GM18868 (cell line): ENCODE measurements at regions not wholly inside any gene's neighbourhood (a gene's known extent, or its start where the extent isn't known, plus 50 kb on each side); places are given as distances from the start of the nearest gene placed in this dataset.

Experiments
- ATAC-seq: cut with Tn5 transposase; IDR thresholded peaks from one replicate; pipeline ENCODE4 v1.9.1; 2021; ENCODE audit warnings: mild to moderate bottlenecking, moderate library complexity; ENCODE audit not compliant: unreplicated experiment

DNA sequence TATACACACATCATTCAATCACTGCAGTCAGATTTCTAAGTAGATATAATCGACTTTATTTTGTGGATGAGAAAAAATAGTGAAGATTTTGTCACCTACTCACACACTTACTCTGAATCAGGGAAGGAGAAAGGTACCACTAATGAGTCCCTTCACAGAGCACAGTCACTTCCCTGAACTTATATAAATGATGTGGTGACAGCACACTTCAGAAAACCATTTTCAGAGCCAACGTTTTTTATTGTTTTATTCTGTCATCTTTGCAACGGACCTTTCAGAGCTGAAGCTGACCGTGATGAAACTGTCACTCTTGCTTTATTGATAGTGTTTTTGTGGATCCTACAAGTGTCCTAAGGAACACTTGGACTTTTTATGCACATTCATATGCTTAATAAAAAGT is 956.6 kb downstream of the SQOR start:
- ATAC-seq = no peak

DNA sequence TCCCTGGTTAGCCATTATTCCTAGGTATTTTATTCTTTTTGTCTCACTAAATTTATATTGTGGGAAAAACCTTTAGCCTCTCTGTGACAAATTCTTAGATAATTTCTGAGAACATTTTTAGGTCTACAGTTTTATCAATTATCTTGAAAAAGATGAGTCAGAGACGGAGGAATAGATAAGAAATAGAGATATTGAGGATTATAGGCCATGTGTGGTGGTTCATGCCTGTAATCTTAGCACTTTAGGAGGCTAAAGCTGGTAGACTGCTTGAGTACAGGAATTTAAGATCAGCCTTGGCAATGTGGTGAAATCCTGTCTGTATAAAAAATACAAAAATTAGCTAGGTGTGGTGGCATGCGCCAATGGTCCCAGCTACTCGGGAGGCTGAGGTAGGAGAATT is 960.2 kb downstream of the SQOR start:
- ATAC-seq = no peak

DNA sequence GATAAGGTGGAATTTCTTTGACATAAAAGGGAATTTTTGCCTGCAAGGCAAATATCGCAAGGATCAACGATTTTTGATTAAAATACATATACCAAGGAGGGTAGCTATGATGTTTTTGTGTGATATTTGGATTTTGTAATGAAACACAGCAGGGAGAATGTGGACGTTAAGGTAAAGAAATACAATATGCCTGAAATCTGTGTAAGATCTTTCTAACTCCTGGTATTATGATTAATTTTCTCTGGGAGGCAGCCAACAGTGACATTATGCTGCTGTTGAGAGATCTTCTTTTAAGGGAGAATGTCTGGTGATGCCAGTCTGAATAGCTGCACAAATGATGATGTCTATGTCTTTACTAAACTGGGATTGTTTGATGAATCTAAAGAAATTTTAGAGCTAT is 972.2 kb downstream of the SQOR start:
- ATAC-seq = no peak

GRCh38 chr15:46616033-46616432 is 981.2 kb downstream of the SQOR start:
- no peak for ATAC-seq

DNA sequence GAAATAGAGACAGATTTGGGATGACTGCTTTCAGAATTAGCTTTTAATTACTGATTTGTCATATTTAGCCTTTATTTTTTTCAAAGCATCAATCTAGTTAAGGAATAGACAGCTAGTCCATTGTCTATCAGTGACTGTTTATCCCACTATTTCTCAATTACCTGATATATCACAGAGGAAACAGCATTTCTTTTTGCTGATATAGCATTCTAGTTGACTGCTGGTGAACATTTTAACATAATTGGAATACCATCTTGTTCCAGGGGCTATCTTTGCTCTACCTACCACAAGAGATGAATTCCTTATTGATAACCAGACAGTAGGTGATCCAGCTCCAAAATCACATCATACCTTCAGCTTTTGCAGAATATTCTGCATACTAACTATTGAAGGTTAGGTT is 982.7 kb downstream of the SQOR start:
- ATAC-seq = no peak

DNA sequence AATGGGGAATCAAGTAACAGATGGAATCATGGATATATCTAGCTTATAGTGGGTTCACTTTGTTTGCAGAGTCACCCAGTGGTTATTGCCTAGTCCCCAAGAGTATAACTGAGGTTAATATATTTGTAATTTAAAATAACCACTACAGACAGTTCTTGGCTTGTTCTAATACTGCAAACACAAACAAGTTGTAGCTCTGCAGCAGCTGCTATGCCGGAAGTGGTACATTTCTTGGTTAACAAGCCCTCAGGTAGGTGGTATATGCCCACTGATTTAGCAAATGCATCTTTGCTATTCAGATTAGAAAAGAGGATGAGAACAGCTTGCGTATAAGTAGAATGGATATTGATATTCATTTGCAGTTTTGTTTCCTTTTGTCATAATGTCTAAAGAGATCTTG is 984.2 kb downstream of the SQOR start:
- ATAC-seq = no peak

GRCh38 chr15:46620392-46621013 is 985.7 kb downstream of the SQOR start:
- no peak for ATAC-seq

DNA sequence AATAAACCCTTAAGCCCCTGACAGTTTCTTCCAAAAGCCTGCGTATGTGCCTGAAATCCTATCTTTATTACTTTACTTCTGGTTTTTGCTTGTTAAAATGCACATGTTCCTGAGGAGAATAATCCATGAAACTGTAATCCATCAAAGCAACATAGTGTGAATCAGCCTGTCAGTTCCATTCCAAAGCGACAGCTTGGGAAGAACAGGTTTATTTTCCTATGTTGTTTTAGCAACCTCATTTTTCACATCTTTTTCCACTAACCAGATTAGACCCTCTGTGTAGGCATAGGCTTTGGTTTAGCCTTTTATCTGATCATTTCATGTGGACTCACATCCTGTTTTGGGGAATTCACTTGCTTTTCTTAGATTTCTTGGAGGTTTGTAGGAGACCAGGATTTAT is 988.0 kb downstream of the SQOR start:
- no peak for ATAC-seq

GRCh38 chr15:46636206-46636605 is 1001.4 kb downstream of the SQOR start:
- ATAC-seq = no peak

GRCh38 chr15:46644501-46645481 is 1010.0 kb downstream of the SQOR start:
- no peak for ATAC-seq

DNA sequence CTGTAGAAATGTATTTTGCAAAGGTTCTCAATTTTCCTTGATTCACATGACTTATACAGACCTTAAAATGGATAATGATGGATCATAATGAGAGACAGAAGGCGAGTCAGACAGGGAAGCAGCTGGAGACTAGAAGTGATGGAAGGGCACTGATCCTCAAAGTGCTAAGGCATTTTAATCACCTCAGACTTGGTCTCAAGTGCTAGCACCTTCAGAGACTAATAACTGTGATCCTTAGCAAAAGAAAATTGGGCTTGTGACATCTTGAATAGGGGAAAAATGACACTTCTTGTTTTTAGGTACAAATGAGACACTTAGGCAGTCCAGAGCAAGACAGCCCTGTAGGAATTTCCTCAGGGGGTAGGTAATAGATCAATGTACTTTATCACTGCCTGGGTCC is 1011.7 kb downstream of the SQOR start:
- no peak for ATAC-seq

- no peak for ATAC-seq
These were observed 1012.2 kb downstream of the SQOR start for GRCh38 chr15:46647046-46647445.

DNA sequence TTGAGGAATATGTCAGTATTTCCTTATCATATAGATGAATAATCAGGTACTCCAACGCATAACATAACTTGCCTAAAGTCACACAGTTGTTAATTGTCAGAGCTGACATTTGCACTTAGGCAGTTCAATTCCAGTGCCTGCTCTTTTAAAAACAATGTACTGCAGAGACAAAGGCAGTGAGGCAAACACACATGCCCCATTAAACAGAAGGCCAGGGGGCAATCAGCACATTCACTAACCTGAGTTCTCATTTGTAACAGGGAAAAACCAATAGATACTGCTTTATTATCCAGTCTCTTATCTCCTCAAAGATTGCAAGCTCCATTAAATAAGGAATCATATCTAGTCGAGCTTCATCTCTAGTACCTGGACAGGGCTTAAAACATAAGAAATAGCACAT is 1017.4 kb downstream of the SQOR start:
- ATAC-seq = no peak

DNA sequence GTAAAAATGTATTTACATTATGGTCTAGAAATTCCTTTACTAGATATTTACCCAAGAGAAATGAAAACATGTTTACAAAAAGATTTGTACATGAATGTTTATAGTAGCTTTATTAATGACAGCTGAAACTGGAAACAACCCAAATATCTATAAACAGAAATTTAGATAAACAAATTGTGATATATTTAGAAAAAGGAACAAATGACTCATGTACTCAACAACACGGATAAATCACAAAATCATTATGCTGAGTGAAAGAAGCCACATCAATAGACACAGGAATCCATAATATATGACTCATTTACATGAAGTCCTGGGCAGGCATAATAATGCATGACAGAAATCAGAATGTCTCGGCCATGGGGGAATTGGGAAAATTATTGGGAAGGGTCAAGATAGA is 1020.2 kb downstream of the SQOR start:
- no peak for ATAC-seq

DNA sequence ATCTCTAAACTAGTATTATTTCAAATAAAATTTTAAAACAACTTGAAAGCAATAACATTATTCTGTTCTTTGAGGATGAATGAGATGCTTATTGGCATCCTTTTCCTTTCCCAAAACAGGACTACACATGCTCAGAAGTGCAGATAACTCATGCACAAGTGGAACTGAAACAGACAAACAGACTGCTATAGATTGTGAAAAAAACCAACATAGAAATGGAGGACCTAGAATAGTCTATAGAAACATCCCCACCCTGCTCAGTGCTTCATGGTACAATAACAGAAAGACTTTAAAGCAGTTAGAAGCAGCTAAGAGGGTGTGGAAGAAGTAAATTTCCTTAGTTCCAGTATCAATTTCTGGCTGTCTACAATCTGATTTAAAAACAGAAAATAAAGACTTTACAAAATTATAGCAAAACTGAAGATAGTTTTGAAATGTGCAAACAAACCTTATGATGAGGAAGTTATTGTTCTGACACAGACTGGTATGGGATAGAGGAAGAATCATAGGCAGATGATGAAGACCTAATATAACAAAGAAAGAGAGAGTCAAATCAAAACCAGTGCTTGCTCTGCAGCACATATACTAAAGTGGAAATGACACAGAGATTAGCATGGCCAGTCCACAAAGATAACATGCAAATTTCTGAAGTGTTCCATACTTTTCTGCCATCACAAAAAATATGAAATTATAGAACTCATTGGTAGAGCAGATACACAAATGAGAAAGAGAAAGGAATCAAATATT is 1025.4 kb downstream of the SQOR start:
- peak; percentile 76 for ATAC-seq

DNA sequence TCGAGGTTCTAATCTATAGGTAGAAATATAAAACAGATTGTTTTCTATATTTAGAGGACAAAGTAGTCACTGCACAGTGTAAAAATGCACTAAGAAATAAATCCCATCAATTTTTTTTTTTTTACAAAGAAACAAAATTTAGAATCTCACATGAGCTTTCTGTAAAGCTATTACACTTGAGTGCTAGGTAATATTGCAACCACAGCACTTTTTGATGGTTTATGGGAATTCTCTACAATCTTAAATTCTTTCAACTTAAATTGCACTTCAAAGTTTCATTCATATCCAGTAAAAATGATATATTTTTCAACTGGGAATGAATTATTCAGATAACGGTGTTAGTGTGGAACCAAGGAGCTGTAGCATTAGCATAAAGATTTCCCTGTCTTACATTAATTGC is 1035.4 kb downstream of the SQOR start:
- no peak for ATAC-seq

DNA sequence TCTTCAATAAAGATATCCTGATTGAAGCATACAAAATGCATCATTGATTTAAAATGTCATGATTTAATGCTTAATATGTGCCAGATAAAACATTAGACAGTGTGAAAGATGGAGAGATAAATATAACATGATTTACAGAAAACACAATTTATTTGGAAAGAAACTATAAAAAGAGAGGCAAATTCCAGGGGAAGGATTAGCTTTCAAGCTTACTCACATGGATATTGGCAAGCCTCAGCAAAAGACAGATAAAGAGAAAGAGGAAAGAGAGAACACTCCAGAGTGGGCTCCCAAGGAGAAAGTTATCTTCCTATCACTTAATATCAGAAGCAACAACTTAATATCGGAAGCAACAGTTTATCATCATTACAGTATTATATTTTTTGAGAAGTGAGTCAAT is 1036.5 kb downstream of the SQOR start:
- no peak for ATAC-seq

DNA sequence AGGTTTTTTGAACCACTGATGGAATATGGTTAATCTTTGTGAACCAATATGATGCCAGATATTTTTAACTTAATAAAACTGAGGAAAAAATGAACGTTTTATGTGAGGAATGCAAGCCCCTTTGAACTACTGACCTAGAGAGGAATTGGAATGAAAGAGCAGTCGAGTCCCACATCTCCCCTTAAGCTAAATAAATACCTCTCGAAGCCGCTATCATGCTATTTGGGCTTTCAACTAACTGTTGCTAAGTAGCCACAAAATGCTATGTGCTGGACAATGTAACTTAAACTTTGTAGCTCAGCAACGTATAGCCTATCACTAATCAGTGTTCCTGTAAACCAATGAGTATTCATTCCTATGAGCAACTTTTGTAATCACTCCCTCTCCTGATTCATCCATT is 1037.2 kb downstream of the SQOR start:
- ATAC-seq = no peak

DNA sequence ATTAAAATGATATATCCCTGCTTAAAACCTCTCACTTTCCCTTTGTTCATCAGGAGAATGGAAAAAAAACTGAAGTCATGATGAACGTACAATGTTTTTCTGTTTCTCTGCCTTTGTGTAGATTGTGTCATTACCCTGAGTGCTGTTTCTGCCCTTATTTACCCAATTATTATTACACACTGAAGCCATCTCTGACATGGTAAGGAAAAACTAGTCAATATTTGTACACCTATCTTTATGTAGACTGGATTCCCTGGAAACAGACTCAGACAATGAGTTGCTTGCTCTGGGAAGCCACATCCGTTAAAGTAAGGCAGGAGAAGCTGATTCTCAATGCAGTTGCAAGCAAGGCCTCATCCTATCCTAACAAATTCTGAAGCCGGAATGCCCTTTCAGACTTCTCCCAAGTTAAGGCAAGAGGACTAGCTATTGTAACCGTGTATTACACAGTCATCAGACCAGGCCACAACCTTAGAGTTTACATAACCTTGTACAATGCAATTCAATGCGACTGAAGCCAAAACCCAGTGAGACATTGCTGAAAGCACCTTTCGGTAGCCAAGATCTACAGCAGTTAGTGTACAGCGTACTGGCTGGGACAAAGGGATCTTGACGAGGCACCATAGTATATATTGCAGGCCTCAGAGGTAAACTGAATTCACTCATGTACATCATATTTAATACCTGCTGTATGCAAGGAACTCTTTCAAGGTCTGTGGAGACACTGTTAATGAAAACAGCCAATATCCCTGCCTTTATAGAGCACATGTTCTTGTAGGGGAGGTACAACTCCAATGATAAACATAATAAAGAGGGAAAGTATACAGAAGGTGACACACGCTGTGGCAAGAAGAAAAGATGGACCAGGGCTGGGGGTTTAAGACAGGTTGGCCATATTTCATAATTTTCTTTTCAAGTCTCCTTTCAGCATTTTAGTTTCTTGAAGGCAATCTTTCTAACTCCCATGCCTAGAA is 1040.8 kb upstream of the SEMA6D start:
- no peak for ATAC-seq

DNA sequence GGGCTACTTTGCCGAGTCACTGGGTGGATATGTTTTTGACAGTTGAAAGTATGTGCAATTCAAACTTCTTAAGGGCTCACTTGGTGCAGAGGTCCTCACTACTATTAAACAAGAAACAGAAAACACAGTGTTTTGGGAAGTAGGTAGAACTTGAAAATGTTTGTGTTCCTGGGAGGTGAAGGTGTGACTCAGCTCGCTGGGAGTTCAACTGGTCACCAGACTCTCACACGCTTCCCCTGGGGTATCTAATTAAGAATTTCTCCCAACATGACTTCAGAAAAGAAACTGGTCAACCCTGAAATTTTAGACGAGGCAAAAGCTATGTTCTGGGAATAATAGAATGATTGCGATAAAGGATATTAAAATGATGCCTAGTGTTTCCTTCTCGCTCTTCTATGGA is 1039.8 kb upstream of the SEMA6D start:
- no peak for ATAC-seq

GRCh38 chr15:46681901-46682300 is 1035.4 kb upstream of the SEMA6D start:
- ATAC-seq = no peak
